ENCODE measurements at regions not wholly inside any gene's neighbourhood (a gene's known extent, or its start where the extent isn't known, plus 50 kb on each side); places are given as distances from the start of the nearest gene placed in this dataset.

- TF ChIP-seq LARP7 (IDR thresholded peaks at IDR 0.05): peak; percentile 74
- 0 out of 2 replicates have a peak, but pooled peaks have one; percentile 2 for TF ChIP-seq RUNX3 (IDR thresholded peaks at IDR 0.05; ENCODE audit: low read length)
- no peak for TF ChIP-seq SMAD5 (IDR thresholded peaks at IDR 0.05; ENCODE audit: low read depth)
- peak; percentile 63; the same call in 1 of the 2 replicates for TF ChIP-seq ZNF687 (IDR thresholded peaks at IDR 0.05)
- TF ChIP-seq MXI1 (IDR thresholded peaks at IDR 0.05; ENCODE audit: low read depth, low read length): peak; percentile 20; the same call in 1 of the 2 replicates
- no peak for TF ChIP-seq RAD51 (IDR thresholded peaks at IDR 0.05)
- TF ChIP-seq HDGF (IDR thresholded peaks at IDR 0.05): no peak
- TF ChIP-seq RB1 (IDR thresholded peaks at IDR 0.05; ENCODE audit: borderline replicate concordance): 0 out of 2 replicates have a peak, but pooled peaks have one; percentile 54
Observed at GRCh38 chr17:81345228-81346089, 49.8 kb upstream of the BAHCC1 start (continued).
